Smooth muscle cell (in vitro differentiated cells): ENCODE measurements at regions not wholly inside any gene's neighbourhood (a gene's known extent, or its start where the extent isn't known, plus 50 kb on each side); places are given as distances from the start of the nearest gene placed in this dataset.
"Not testable (repeated sequence)": the region's sequence is repeated elsewhere in the genome, so short reads cannot be mapped to it uniquely, and the experiment has no call there.

ENCODE experiments used
- DNase-seq: peaks from one replicate; lab custom pipeline; 2025; ENCODE audit not compliant: unreplicated experiment; lab: John Stamatoyannopoulos, UW
- H2AFZ ChIP-seq: fragments of 200-600 bp; sonication (generic); 2 replicates; pipeline ENCODE4 v1.6.0; 2016; ENCODE audit warnings: antibody characterized with exemption, low read depth, mild to moderate bottlenecking
- H3F3A ChIP-seq: fragments of 200-600 bp; sonication (generic); 2 replicates; pipeline ENCODE4 v1.6.0; 2017; ENCODE audit warnings: antibody characterized with exemption, low read depth
- H3K27ac ChIP-seq: fragments of 200-600 bp; sonication (generic); 2 replicates; pipeline ENCODE4 v1.5.1; 2016; ENCODE audit warnings: low read depth, mild to moderate bottlenecking
- H3K27me3 ChIP-seq: fragments of 200-600 bp; sonication (generic); 2 replicates; pipeline ENCODE4 v1.6.1; 2016; ENCODE audit warnings: low read depth, mild to moderate bottlenecking
- H3K36me3 ChIP-seq: fragments of 200-600 bp; sonication (generic); 2 replicates; pipeline ENCODE4 v1.5.1; 2016; ENCODE audit warnings: low read depth
- H3K4me1 ChIP-seq: fragments of 200-600 bp; sonication (generic); 2 replicates; pipeline ENCODE4 v1.5.1; 2016; ENCODE audit warnings: low read depth
- H3K4me2 ChIP-seq: fragments of 200-600 bp; sonication (generic); 2 replicates; pipeline ENCODE4 v1.6.0; 2016; ENCODE audit warnings: mild to moderate bottlenecking
- H3K4me3 ChIP-seq: fragments of 200-600 bp; sonication (generic); 2 replicates; pipeline ENCODE4 v1.5.1; 2016; ENCODE audit warnings: mild to moderate bottlenecking
- H3K79me2 ChIP-seq: fragments of 200-600 bp; sonication (generic); 2 replicates; pipeline ENCODE4 v1.6.0; 2016; ENCODE audit warnings: low read depth, mild to moderate bottlenecking
- H3K9ac ChIP-seq: fragments of 200-600 bp; sonication (generic); 2 replicates; pipeline ENCODE4 v1.6.0; 2016; ENCODE audit warnings: low read depth
- H3K9me3 ChIP-seq: fragments of 200-600 bp; sonication (generic); replicated peaks from 2 replicates; pipeline ENCODE4 v1.5.1; 2016; ENCODE audit warnings: low read depth
- H4K20me1 ChIP-seq: fragments of 200-600 bp; sonication (generic); 2 replicates; pipeline ENCODE4 v1.6.0; 2016; ENCODE audit warnings: low read depth
- CTCF ChIP-seq: fragments of 200-600 bp; sonication (generic); IDR thresholded peaks from 2 replicates; pipeline ENCODE4 v1.5.1; 2017; ENCODE audit warnings: borderline replicate concordance, mild to moderate bottlenecking, antibody characterized with exemption; ENCODE audit not compliant: insufficient read depth, poor library complexity, severe bottlenecking
- WGBS: methylation state at CpG from one replicate; pipeline ENCODE4 v1.1.7; 2016; ENCODE audit warnings: low lambda C conversion rate; 5-methylcytosine and 5-hydroxymethylcytosine counted together

GRCh38 chr13:62387647-62388046 is 972.0 kb upstream of the PCDH20 start:
- Histone ChIP-seq H3K4me2 (peak overlapping the region; percentile 30), H3K79me2 (no peaks in the 10 kb centered on the region), H3F3A (no peaks in the 10 kb centered on the region), H3K36me3 (no peaks in the 10 kb centered on the region), H3K9me3 (no peaks in the 10 kb centered on the region), H2AFZ (peak overlapping the region; percentile 6), H3K27me3 (no peaks in the 10 kb centered on the region), H3K4me1 (no peaks in the 10 kb centered on the region), H3K27ac (no peak overlapping the region), H4K20me1 (no peaks in the 10 kb centered on the region), H3K9ac (no peak overlapping the region), H3K4me3 (no peak overlapping the region)
- TF ChIP-seq CTCF: peak; percentile 49
- no peak for DNase-seq
- 20% methylated on average over 3 of the region's 3 CpGs for WGBS

- not testable (repeated sequence) for H3F3A ChIP-seq, DNase-seq, H4K20me1 ChIP-seq, H3K4me3 ChIP-seq, H3K9ac ChIP-seq, H3K79me2 ChIP-seq, H2AFZ ChIP-seq, H3K27ac ChIP-seq, H3K27me3 ChIP-seq, H3K9me3 ChIP-seq, H3K4me1 ChIP-seq, H3K4me2 ChIP-seq, H3K36me3 ChIP-seq
- WGBS: 95% methylated on average over 21 of the region's 21 CpGs
These were observed 963.6 kb upstream of the PCDH20 start for GRCh38 chr13:62379241-62379640.

GRCh38 chr13:62377838-62378237 is 962.2 kb upstream of the PCDH20 start:
- Histone ChIP-seq H4K20me1 (no peaks in the 10 kb centered on the region), H3K27ac (no peak overlapping the region), H2AFZ (no peak overlapping the region), H3K36me3 (no peaks in the 10 kb centered on the region), H3K4me3 (no peak overlapping the region), H3F3A (no peaks in the 10 kb centered on the region), H3K27me3 (no peaks in the 10 kb centered on the region), H3K4me2 (no peak overlapping the region), H3K9ac (no peak overlapping the region), H3K9me3 (no peaks in the 10 kb centered on the region), H3K79me2 (no peaks in the 10 kb centered on the region), H3K4me1 (no peaks in the 10 kb centered on the region)
- DNase-seq: no peak
- TF ChIP-seq CTCF: no peak
- WGBS: 90% methylated on average over 1 of the region's 1 CpG

GRCh38 chr13:62375653-62376052 is 960.0 kb upstream of the PCDH20 start:
- H2AFZ ChIP-seq: no peak overlapping the region

More at GRCh38 chr13:62375653-62376052, 960.0 kb upstream of the PCDH20 start:
- Histone ChIP-seq H3F3A (no peaks in the 10 kb centered on the region), H3K27me3 (no peaks in the 10 kb centered on the region), H3K9ac (no peak overlapping the region), H4K20me1 (no peaks in the 10 kb centered on the region), H3K4me2 (no peak overlapping the region), H3K79me2 (no peaks in the 10 kb centered on the region), H3K4me3 (no peak overlapping the region), H3K27ac (no peak overlapping the region), H3K9me3 (no peaks in the 10 kb centered on the region), H3K4me1 (no peaks in the 10 kb centered on the region), H3K36me3 (no peaks in the 10 kb centered on the region)
- 78% methylated on average over 2 of the region's 2 CpGs for WGBS
- TF ChIP-seq CTCF: no peak
- DNase-seq: no peak
